ENCODE measurements at regions not wholly inside any gene's neighbourhood (a gene's known extent, or its start where the extent isn't known, plus 50 kb on each side); places are given as distances from the start of the nearest gene placed in this dataset.

DNA sequence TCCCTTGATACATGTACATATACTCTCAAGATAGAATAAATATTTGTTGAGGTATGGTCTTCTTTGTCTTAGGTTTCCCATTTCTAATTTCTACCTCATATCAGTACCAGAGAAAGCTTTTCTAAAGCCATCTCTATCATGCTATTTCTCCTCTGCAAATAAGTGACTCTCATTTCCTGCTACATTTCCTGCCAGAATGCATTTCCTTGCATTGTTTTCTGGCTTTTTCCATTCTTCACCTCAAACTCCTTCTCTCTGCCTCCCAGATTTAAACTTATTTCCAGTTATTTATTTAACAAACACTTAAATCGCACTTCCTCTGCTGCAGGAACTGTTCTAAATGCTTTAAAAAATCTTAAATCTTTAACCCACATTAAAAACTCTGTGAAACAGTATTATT lies 74.4 kb upstream of the STMND1 start:
- H3K36me3 ChIP-seq (ENCODE audit: insufficient read depth, low read length): no peaks in the 10 kb centered on the region
- no peaks in the 10 kb centered on the region for H3K27me3 ChIP-seq (ENCODE audit: insufficient read depth, low read length, poor library complexity, severe bottlenecking)
- no peaks in the 10 kb centered on the region for H3K4me1 ChIP-seq (ENCODE audit: insufficient read depth, low read length, poor library complexity, severe bottlenecking)
- H3K9me2 ChIP-seq (replicated peaks; ENCODE audit: low read depth, low read length): no peaks in the 10 kb centered on the region
- H3K4me2 ChIP-seq (ENCODE audit: low read depth, low read length, poor library complexity, severe bottlenecking): no peak overlapping the region
- no peak overlapping the region for H2AFZ ChIP-seq (ENCODE audit: low read length)
- no peaks in the 10 kb centered on the region for H3K79me2 ChIP-seq (ENCODE audit: insufficient read depth, low read length)
- no peaks in the 10 kb centered on the region for H3F3A ChIP-seq (ENCODE audit: low read depth)
- no peaks in the 10 kb centered on the region; the same call in 1 of the 2 replicates for H3K9me3 ChIP-seq (ENCODE audit: insufficient read depth, low read depth, low read length)
- H3K4me3 ChIP-seq (ENCODE audit: low read length, poor library complexity, severe bottlenecking): no peak overlapping the region
- no peaks in the 10 kb centered on the region for H4K20me1 ChIP-seq (ENCODE audit: insufficient read depth, low read length, poor library complexity, severe bottlenecking)
- no peak for TF ChIP-seq EZH2phosphoT487 (IDR thresholded peaks at IDR 0.05; ENCODE audit: borderline replicate concordance)
- TF ChIP-seq, protein P1, sequence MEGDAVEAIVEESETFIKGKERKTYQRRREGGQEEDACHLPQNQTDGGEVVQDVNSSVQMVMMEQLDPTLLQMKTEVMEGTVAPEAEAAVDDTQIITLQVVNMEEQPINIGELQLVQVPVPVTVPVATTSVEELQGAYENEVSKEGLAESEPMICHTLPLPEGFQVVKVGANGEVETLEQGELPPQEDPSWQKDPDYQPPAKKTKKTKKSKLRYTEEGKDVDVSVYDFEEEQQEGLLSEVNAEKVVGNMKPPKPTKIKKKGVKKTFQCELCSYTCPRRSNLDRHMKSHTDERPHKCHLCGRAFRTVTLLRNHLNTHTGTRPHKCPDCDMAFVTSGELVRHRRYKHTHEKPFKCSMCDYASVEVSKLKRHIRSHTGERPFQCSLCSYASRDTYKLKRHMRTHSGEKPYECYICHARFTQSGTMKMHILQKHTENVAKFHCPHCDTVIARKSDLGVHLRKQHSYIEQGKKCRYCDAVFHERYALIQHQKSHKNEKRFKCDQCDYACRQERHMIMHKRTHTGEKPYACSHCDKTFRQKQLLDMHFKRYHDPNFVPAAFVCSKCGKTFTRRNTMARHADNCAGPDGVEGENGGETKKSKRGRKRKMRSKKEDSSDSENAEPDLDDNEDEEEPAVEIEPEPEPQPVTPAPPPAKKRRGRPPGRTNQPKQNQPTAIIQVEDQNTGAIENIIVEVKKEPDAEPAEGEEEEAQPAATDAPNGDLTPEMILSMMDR (conservative IDR thresholded peaks at IDR 0.05; ENCODE audit: low read length): no peak
- H3K9ac ChIP-seq (ENCODE audit: low read depth, low read length, poor library complexity, severe bottlenecking): no peak overlapping the region

DNA sequence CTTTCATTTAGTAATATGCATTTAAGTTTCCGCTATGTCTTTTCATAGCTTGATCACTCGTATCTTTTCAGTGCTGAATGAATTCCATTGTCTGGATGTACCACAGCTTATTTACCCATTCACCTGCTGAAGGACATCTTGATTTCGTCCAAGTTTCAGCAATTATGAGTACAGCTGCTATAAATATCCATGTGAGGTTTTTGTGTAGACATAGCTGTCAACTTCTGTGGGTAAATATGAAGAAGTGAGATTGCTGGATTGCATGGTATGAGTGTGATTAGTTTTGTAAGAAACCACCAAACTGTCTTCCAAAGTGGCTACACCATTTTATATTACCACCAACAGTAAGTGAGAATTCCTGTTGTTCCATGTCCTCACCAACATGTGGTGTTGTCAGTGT lies 79.2 kb upstream of the STMND1 start:
- no peak overlapping the region for H2AFZ ChIP-seq (ENCODE audit: low read length)
- no peak overlapping the region for H3K4me2 ChIP-seq (ENCODE audit: low read depth, low read length, poor library complexity, severe bottlenecking)
- H3K9me2 ChIP-seq (replicated peaks; ENCODE audit: low read depth, low read length): no peaks in the 10 kb centered on the region
- no peaks in the 10 kb centered on the region for H3F3A ChIP-seq (ENCODE audit: low read depth)
- no peaks in the 10 kb centered on the region for H3K4me1 ChIP-seq (ENCODE audit: insufficient read depth, low read length, poor library complexity, severe bottlenecking)
- H3K4me3 ChIP-seq (ENCODE audit: low read length, poor library complexity, severe bottlenecking): no peak overlapping the region
- H4K20me1 ChIP-seq (ENCODE audit: insufficient read depth, low read length, poor library complexity, severe bottlenecking): no peaks in the 10 kb centered on the region
- H3K27me3 ChIP-seq (ENCODE audit: insufficient read depth, low read length, poor library complexity, severe bottlenecking): no peaks in the 10 kb centered on the region
- H3K36me3 ChIP-seq (ENCODE audit: insufficient read depth, low read length): no peaks in the 10 kb centered on the region
- H3K9ac ChIP-seq (ENCODE audit: low read depth, low read length, poor library complexity, severe bottlenecking): no peak overlapping the region
- H3K9me3 ChIP-seq (ENCODE audit: insufficient read depth, low read depth, low read length): no peaks in the 10 kb centered on the region; the same call in 1 of the 2 replicates
- H3K79me2 ChIP-seq (ENCODE audit: insufficient read depth, low read length): no peaks in the 10 kb centered on the region
- TF ChIP-seq, protein P1 (conservative IDR thresholded peaks at IDR 0.05; ENCODE audit: low read length): no peak
- TF ChIP-seq EZH2phosphoT487 (IDR thresholded peaks at IDR 0.05; ENCODE audit: borderline replicate concordance): no peak

DNA sequence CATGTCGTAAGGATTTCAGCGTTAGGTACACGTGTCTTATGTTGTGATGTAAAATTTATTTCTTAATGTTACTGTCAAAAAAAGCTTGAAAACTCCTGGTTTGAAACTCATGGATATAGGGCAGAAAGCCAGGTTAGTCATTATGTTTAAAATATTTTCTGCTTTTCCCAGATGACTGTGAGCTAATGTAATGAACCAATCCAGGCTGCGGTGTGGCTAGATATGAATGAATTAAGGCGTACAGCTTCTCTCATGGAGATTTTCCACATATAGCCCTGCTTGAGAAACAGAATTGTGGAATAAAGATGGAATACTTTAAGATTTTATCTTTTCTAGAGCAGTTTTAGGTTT lies 80.3 kb upstream of the STMND1 start:
- no peaks in the 10 kb centered on the region for H4K20me1 ChIP-seq (ENCODE audit: insufficient read depth, low read length, poor library complexity, severe bottlenecking)
- no peak overlapping the region for H3K4me2 ChIP-seq (ENCODE audit: low read depth, low read length, poor library complexity, severe bottlenecking)
- no peak overlapping the region for H3K4me3 ChIP-seq (ENCODE audit: low read length, poor library complexity, severe bottlenecking)
- no peak overlapping the region for H2AFZ ChIP-seq (ENCODE audit: low read length)
- H3K4me1 ChIP-seq (ENCODE audit: insufficient read depth, low read length, poor library complexity, severe bottlenecking): no peaks in the 10 kb centered on the region
- no peaks in the 10 kb centered on the region for H3K79me2 ChIP-seq (ENCODE audit: insufficient read depth, low read length)
- no peaks in the 10 kb centered on the region; the same call in 1 of the 2 replicates for H3K9me3 ChIP-seq (ENCODE audit: insufficient read depth, low read depth, low read length)
- H3K9me2 ChIP-seq (replicated peaks; ENCODE audit: low read depth, low read length): no peaks in the 10 kb centered on the region
- H3K9ac ChIP-seq (ENCODE audit: low read depth, low read length, poor library complexity, severe bottlenecking): no peak overlapping the region
- H3K36me3 ChIP-seq (ENCODE audit: insufficient read depth, low read length): no peaks in the 10 kb centered on the region
- no peaks in the 10 kb centered on the region for H3F3A ChIP-seq (ENCODE audit: low read depth)
- no peak for TF ChIP-seq EZH2phosphoT487 (IDR thresholded peaks at IDR 0.05; ENCODE audit: borderline replicate concordance)
- TF ChIP-seq, protein P1 (conservative IDR thresholded peaks at IDR 0.05; ENCODE audit: low read length): no peak
- H3K27me3 ChIP-seq (ENCODE audit: insufficient read depth, low read length, poor library complexity, severe bottlenecking): no peaks in the 10 kb centered on the region
